Body of pancreas (tissue), 4 donors: ENCODE measurements at regions not wholly inside any gene's neighbourhood (a gene's known extent, or its start where the extent isn't known, plus 50 kb on each side); places are given as distances from the start of the nearest gene placed in this dataset.

Source experiments
- POLR2A ChIP-seq, 3 donors: fragments of 450-650 bp; IDR thresholded peaks; one replicate each; pipeline ENCODE4 v1.6.1; 2016; ENCODE audit warnings: antibody characterized with exemption in 3 of 3, mild to moderate bottlenecking in 2 of 3
- TF ChIP-seq, protein P1 (sequence below), 7 experiments: fragments of 450-650 bp in 4 of 7; fragments of 200-600 bp in 3 of 7; sonication (generic) in 3 of 7; IDR thresholded peaks; one replicate each; pipeline ENCODE4 v1.5.1; 2016 to 2019; ENCODE audit warnings: antibody characterized with exemption in 7 of 7

DNA sequence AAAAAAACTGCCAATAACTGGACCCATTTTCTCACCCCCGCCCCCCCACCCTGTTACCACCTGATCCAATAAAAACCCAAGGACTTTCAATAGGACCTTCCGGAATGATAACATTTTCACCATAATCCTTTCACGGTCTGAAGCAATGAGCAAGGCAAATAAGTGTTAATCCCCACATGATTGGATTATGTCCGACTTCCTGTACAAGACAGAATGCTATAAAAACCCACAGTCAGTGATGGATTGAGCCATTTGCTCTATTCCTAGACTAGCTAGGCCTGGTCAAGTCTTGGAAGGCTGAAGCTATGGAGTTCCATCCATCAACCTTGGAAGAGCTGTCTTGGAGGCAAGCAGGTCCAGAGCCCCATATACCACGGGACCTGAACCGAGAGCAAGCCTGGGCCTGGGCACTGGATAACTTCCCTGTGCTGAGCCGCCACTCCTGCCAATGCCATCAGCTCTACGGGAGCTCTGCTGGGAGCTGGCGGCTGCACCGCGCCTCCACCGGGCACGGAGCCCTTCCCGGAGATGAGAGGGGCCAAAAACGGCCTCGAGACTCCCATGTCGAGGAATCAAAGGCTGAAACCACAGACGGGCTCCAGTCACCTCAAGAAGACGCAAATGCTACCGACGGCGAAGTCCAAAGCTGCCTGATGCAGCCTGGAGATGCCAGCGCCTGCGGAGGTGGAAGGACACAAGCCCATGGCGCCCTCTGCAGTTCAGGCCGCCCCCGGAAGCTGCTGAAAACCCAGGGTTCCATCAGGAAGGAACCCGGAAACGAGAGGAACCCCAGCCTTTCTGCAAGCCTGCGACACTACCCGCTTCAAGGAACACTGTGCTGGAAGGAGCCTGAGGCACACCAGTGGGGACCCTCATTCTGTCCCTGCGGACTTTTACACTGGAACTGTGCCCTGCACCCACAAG is 69.2 kb downstream of the ANXA2R start:
- TF ChIP-seq, protein P1, sequence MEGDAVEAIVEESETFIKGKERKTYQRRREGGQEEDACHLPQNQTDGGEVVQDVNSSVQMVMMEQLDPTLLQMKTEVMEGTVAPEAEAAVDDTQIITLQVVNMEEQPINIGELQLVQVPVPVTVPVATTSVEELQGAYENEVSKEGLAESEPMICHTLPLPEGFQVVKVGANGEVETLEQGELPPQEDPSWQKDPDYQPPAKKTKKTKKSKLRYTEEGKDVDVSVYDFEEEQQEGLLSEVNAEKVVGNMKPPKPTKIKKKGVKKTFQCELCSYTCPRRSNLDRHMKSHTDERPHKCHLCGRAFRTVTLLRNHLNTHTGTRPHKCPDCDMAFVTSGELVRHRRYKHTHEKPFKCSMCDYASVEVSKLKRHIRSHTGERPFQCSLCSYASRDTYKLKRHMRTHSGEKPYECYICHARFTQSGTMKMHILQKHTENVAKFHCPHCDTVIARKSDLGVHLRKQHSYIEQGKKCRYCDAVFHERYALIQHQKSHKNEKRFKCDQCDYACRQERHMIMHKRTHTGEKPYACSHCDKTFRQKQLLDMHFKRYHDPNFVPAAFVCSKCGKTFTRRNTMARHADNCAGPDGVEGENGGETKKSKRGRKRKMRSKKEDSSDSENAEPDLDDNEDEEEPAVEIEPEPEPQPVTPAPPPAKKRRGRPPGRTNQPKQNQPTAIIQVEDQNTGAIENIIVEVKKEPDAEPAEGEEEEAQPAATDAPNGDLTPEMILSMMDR (IDR thresholded peaks at IDR 0.05), result no peak
- no peak for TF ChIP-seq POLR2A (IDR thresholded peaks at IDR 0.05)
